Breast epithelium (tissue), 3 donors: ENCODE measurements at regions not wholly inside any gene's neighbourhood (a gene's known extent, or its start where the extent isn't known, plus 50 kb on each side); places are given as distances from the start of the nearest gene placed in this dataset.

Source experiments
- POLR2A ChIP-seq: fragments of 450-650 bp; IDR thresholded peaks from one replicate; pipeline ENCODE4 v1.6.1; 2016; ENCODE audit warnings: antibody characterized with exemption, mild to moderate bottlenecking, moderate library complexity
- TF ChIP-seq, protein P1 (sequence below), 3 donors: fragments of 450-650 bp; IDR thresholded peaks; one replicate each; pipeline ENCODE4 v1.5.1; 2016 to 2017; ENCODE audit warnings: antibody characterized with exemption in 3 of 3, mild to moderate bottlenecking in 3 of 3, moderate library complexity in 3 of 3

DNA sequence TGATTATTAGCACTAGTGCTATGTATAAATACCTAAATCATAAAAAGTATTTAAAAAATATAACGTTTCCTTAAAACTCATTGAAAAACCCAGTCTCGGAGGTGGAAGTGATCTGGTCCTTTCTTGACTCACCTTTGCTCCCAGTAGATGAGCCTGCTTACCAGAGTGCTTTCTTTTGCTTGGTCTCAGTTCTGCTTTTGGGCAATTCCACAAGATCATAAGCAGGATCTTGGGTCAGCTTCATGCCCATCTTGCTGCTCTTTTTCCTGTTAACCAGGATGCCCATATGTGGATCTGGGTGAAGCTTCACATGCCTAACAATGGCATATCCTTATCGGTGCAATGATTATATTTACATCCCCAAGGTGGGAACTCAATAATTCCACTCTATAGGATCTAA lies 332.1 kb upstream of the FAM98A start:
- TF ChIP-seq, protein P1, sequence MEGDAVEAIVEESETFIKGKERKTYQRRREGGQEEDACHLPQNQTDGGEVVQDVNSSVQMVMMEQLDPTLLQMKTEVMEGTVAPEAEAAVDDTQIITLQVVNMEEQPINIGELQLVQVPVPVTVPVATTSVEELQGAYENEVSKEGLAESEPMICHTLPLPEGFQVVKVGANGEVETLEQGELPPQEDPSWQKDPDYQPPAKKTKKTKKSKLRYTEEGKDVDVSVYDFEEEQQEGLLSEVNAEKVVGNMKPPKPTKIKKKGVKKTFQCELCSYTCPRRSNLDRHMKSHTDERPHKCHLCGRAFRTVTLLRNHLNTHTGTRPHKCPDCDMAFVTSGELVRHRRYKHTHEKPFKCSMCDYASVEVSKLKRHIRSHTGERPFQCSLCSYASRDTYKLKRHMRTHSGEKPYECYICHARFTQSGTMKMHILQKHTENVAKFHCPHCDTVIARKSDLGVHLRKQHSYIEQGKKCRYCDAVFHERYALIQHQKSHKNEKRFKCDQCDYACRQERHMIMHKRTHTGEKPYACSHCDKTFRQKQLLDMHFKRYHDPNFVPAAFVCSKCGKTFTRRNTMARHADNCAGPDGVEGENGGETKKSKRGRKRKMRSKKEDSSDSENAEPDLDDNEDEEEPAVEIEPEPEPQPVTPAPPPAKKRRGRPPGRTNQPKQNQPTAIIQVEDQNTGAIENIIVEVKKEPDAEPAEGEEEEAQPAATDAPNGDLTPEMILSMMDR (IDR thresholded peaks at IDR 0.05): no peak
- no peak for TF ChIP-seq POLR2A
